Heart left ventricle (tissue), 13 donors: ENCODE measurements at regions not wholly inside any gene's neighbourhood (a gene's known extent, or its start where the extent isn't known, plus 50 kb on each side); places are given as distances from the start of the nearest gene placed in this dataset.
"Not testable (repeated sequence)": the region's sequence is repeated elsewhere in the genome, so short reads cannot be mapped to it uniquely, and the experiment has no call there.

ENCODE experiments used
- POLR2A ChIP-seq, 2 donors: fragments of 450-650 bp; IDR thresholded peaks; one replicate each; pipeline ENCODE4 v1.6.1; 2017; ENCODE audit warnings: antibody characterized with exemption in 2 of 2, mild to moderate bottlenecking in 2 of 2, moderate library complexity in 2 of 2
- TF ChIP-seq, protein P1 (sequence below), 12 donors: fragments of 200-600 bp; sonication (generic) in 4 of 12; IDR thresholded peaks; one replicate each; pipeline versions ENCODE4 v1.5.0 to v1.8.0; 2018 to 2022; ENCODE audit warnings: antibody characterized with exemption in 12 of 12, mild to moderate bottlenecking in 5 of 12
- donor health status: ischemic (EF 13 %, LVEDD 7.1; RV severe dilation, severe dysfunction).
- donor health status: DM: no; HTN: yes; CAD: no.
- donor health status: DM: no; HTN: no; CAD: no.
- donor health status: ischemic (EF 25% LVEDD 6.9; RV normal size, moderate dysfunction).
- donor health status: ischemic (EF 25% LVEDD 5.7; RV mildly dilated, moderate dysfunction).
- donor health status: ischemic (EF 35%, LVEDD 5.7; RV mildly dilated, moderate dysfunction).
- donor health status: nonischemic (EF 11% LVEDD 7.7; RV severe dilation, severe dysfunction).
- donor health status: DM: yes; HTN: yes; CAD: no.
- donor health status: PGD.
- donor health status: ischemic (EF 29% LVEDD 5.4; RV normal size, mild dysfunction).
- donor health status: nonischemic (EF 23%, LVEDD 6.1; RV moderate dilation, normal function).

DNA sequence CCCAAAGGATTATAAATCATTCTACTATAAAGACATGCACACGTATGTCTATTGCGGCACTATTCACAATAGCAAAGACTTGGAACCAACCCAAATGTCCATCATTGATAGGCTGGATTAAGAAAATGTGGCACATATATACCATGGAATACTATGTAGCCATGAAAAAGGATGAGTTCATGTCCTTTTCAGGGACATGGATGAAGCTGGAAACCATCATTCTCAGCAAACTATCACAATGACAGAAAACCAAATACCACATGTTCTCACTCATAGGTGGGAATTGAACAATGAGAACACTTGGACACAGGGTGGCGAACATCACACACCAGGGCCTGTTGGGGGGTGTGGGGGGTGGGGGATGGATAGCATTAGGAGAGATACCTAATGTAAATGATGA lies 273.8 kb downstream of the DEPDC1B start:
- TF ChIP-seq, protein P1, sequence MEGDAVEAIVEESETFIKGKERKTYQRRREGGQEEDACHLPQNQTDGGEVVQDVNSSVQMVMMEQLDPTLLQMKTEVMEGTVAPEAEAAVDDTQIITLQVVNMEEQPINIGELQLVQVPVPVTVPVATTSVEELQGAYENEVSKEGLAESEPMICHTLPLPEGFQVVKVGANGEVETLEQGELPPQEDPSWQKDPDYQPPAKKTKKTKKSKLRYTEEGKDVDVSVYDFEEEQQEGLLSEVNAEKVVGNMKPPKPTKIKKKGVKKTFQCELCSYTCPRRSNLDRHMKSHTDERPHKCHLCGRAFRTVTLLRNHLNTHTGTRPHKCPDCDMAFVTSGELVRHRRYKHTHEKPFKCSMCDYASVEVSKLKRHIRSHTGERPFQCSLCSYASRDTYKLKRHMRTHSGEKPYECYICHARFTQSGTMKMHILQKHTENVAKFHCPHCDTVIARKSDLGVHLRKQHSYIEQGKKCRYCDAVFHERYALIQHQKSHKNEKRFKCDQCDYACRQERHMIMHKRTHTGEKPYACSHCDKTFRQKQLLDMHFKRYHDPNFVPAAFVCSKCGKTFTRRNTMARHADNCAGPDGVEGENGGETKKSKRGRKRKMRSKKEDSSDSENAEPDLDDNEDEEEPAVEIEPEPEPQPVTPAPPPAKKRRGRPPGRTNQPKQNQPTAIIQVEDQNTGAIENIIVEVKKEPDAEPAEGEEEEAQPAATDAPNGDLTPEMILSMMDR (IDR thresholded peaks at IDR 0.05), result not testable (repeated sequence)
- TF ChIP-seq POLR2A (IDR thresholded peaks at IDR 0.05), result not testable (repeated sequence)
